ENCODE measurements at regions not wholly inside any gene's neighbourhood (a gene's known extent, or its start where the extent isn't known, plus 50 kb on each side); places are given as distances from the start of the nearest gene placed in this dataset.

DNA sequence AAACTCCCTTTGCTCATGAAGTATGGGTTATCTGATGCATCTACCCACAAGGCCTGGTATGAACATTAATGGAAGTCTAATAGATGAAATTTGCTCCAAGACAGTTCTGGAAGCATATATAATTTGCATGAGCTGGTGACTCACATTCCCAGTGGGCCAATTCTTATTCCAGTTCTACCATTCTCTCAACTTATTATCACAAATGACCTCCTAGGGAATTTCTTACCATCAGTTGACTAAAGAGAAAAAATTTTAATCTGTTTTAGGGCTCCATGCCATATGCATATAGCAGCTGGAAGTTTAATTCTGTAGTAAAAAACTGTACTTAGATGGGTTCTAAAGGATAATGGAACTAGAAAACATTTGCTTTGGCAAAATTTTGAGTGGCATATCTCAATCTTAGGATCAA lies 165.2 kb upstream of the COL3A1 start:
- ATAC-seq = no peak
- Mint-ChIP-seq H3K9me3 (peaks cover 5% of the 10 kb centered on the region), H3K4me3 (no peak overlapping the region), H3K4me1 (no peaks in the 10 kb centered on the region), H3K27me3 (ENCODE audit: low read depth) (no peaks in the 10 kb centered on the region), H3K27ac (no peak overlapping the region), H3K36me3 (no peaks in the 10 kb centered on the region)
- DNase-seq (ENCODE audit: low spot score) = no peak
- POLR2A ChIA-PET = no interaction called here
- CTCF ChIA-PET = no interaction called here
- TF ChIP-seq MXD4 (CRISPR knock-in tag; IDR thresholded peaks at IDR 0.05; ENCODE audit: borderline replicate concordance) (no peak), TCF7 (CRISPR knock-in tag; IDR thresholded peaks at IDR 0.05; ENCODE audit: low read depth) (no peak), GABPB1 (CRISPR knock-in tag; IDR thresholded peaks at IDR 0.05) (no peak), NFYB (CRISPR knock-in tag; conservative IDR thresholded peaks at IDR 0.05; ENCODE audit: low read depth) (no peak), MYBL2 (CRISPR knock-in tag; IDR thresholded peaks at IDR 0.05) (no peak), JUN (CRISPR knock-in tag; IDR thresholded peaks at IDR 0.05) (no peak), ZNF396 (CRISPR knock-in tag; IDR thresholded peaks at IDR 0.05; ENCODE audit: borderline replicate concordance) (no peak), TEAD1 (CRISPR knock-in tag; IDR thresholded peaks at IDR 0.05) (no peak), CREM (CRISPR knock-in tag; IDR thresholded peaks at IDR 0.05) (no peak)
- TF ChIP-seq, protein P1, sequence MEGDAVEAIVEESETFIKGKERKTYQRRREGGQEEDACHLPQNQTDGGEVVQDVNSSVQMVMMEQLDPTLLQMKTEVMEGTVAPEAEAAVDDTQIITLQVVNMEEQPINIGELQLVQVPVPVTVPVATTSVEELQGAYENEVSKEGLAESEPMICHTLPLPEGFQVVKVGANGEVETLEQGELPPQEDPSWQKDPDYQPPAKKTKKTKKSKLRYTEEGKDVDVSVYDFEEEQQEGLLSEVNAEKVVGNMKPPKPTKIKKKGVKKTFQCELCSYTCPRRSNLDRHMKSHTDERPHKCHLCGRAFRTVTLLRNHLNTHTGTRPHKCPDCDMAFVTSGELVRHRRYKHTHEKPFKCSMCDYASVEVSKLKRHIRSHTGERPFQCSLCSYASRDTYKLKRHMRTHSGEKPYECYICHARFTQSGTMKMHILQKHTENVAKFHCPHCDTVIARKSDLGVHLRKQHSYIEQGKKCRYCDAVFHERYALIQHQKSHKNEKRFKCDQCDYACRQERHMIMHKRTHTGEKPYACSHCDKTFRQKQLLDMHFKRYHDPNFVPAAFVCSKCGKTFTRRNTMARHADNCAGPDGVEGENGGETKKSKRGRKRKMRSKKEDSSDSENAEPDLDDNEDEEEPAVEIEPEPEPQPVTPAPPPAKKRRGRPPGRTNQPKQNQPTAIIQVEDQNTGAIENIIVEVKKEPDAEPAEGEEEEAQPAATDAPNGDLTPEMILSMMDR (IDR thresholded peaks at IDR 0.05) = no peak
- TF ChIP-seq, protein P2, sequence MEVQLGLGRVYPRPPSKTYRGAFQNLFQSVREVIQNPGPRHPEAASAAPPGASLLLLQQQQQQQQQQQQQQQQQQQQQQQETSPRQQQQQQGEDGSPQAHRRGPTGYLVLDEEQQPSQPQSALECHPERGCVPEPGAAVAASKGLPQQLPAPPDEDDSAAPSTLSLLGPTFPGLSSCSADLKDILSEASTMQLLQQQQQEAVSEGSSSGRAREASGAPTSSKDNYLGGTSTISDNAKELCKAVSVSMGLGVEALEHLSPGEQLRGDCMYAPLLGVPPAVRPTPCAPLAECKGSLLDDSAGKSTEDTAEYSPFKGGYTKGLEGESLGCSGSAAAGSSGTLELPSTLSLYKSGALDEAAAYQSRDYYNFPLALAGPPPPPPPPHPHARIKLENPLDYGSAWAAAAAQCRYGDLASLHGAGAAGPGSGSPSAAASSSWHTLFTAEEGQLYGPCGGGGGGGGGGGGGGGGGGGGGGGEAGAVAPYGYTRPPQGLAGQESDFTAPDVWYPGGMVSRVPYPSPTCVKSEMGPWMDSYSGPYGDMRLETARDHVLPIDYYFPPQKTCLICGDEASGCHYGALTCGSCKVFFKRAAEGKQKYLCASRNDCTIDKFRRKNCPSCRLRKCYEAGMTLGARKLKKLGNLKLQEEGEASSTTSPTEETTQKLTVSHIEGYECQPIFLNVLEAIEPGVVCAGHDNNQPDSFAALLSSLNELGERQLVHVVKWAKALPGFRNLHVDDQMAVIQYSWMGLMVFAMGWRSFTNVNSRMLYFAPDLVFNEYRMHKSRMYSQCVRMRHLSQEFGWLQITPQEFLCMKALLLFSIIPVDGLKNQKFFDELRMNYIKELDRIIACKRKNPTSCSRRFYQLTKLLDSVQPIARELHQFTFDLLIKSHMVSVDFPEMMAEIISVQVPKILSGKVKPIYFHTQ (CRISPR knock-in tag; IDR thresholded peaks at IDR 0.05) = no peak
- TF ChIP-seq, protein P3, sequence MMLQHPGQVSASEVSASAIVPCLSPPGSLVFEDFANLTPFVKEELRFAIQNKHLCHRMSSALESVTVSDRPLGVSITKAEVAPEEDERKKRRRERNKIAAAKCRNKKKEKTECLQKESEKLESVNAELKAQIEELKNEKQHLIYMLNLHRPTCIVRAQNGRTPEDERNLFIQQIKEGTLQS (CRISPR knock-in tag; conservative IDR thresholded peaks at IDR 0.05) = no peak

DNA sequence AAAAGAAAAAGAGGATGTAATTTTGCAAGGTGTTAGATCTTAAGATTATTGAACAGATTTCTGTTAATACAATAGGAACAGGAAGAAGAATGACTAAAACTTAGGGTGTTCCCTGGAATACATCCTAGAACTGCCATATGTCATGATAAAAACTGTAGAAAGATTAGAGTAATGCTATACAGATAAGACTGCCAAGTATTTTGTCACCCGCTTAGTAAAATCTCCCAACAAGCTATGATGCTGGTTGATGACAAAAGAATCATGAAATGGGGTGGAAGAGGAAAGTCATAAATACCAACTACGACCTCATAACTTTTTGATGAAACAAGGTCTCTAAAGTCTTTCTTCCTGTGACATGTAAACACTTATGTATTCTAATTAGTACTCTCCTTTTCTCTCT lies 163.6 kb upstream of the COL3A1 start:
- DNase-seq (ENCODE audit: low spot score) (no peak), ATAC-seq (no peak)
- H3K27me3 Mint-ChIP-seq (ENCODE audit: low read depth) = no peaks in the 10 kb centered on the region
- no peaks in the 10 kb centered on the region for H3K9me3 Mint-ChIP-seq
- ChIA-PET CTCF (no interaction called here), POLR2A (no interaction called here)
- H3K27ac Mint-ChIP-seq = no peak overlapping the region
- no peaks in the 10 kb centered on the region for H3K36me3 Mint-ChIP-seq
- H3K4me3 Mint-ChIP-seq = no peak overlapping the region
- H3K4me1 Mint-ChIP-seq = no peaks in the 10 kb centered on the region
- no peak for TF ChIP-seq TCF7 (CRISPR knock-in tag; IDR thresholded peaks at IDR 0.05; ENCODE audit: low read depth)
- no peak for TF ChIP-seq ZBTB21 (CRISPR knock-in tag; IDR thresholded peaks at IDR 0.05; ENCODE audit: borderline replicate concordance)
- no peak for TF ChIP-seq NFYB (CRISPR knock-in tag; conservative IDR thresholded peaks at IDR 0.05; ENCODE audit: low read depth)
- TF ChIP-seq CREM (CRISPR knock-in tag; IDR thresholded peaks at IDR 0.05) = no peak
- TF ChIP-seq, protein P4, sequence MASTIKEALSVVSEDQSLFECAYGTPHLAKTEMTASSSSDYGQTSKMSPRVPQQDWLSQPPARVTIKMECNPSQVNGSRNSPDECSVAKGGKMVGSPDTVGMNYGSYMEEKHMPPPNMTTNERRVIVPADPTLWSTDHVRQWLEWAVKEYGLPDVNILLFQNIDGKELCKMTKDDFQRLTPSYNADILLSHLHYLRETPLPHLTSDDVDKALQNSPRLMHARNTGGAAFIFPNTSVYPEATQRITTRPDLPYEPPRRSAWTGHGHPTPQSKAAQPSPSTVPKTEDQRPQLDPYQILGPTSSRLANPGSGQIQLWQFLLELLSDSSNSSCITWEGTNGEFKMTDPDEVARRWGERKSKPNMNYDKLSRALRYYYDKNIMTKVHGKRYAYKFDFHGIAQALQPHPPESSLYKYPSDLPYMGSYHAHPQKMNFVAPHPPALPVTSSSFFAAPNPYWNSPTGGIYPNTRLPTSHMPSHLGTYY (CRISPR knock-in tag; IDR thresholded peaks at IDR 0.05) = no peak
- TF ChIP-seq HMGA2 (CRISPR knock-in tag; IDR thresholded peaks at IDR 0.05) = no peak
- no peak for TF ChIP-seq FOXJ3 (CRISPR knock-in tag; IDR thresholded peaks at IDR 0.05; ENCODE audit: borderline replicate concordance)
- TF ChIP-seq ZNF138 (CRISPR knock-in tag; conservative IDR thresholded peaks at IDR 0.05) = no peak
- no peak for TF ChIP-seq SP1 (CRISPR knock-in tag; conservative IDR thresholded peaks at IDR 0.05)
- no peak for TF ChIP-seq TP53 (CRISPR knock-in tag; IDR thresholded peaks at IDR 0.05)
- TF ChIP-seq, protein P5, sequence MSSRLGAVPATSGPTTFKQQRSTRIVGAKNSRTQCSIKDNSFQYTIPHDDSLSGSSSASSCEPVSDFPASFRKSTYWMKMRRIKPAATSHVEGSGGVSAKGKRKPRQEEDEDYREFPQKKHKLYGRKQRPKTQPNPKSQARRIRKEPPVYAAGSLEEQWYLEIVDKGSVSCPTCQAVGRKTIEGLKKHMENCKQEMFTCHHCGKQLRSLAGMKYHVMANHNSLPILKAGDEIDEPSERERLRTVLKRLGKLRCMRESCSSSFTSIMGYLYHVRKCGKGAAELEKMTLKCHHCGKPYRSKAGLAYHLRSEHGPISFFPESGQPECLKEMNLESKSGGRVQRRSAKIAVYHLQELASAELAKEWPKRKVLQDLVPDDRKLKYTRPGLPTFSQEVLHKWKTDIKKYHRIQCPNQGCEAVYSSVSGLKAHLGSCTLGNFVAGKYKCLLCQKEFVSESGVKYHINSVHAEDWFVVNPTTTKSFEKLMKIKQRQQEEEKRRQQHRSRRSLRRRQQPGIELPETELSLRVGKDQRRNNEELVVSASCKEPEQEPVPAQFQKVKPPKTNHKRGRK (CRISPR knock-in tag; IDR thresholded peaks at IDR 0.05; ENCODE audit: borderline replicate concordance) = no peak
- TF ChIP-seq, protein P6, sequence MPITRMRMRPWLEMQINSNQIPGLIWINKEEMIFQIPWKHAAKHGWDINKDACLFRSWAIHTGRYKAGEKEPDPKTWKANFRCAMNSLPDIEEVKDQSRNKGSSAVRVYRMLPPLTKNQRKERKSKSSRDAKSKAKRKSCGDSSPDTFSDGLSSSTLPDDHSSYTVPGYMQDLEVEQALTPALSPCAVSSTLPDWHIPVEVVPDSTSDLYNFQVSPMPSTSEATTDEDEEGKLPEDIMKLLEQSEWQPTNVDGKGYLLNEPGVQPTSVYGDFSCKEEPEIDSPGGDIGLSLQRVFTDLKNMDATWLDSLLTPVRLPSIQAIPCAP (CRISPR knock-in tag; IDR thresholded peaks at IDR 0.05) = no peak

Measured in WTC11 (cell line).